HG03139 (cell line): ENCODE measurements at regions not wholly inside any gene's neighbourhood (a gene's known extent, or its start where the extent isn't known, plus 50 kb on each side); places are given as distances from the start of the nearest gene placed in this dataset.

Experiments
- ATAC-seq: cut with Tn5 transposase; IDR thresholded peaks from one replicate; pipeline ENCODE4 v1.9.1; 2021; ENCODE audit not compliant: unreplicated experiment

DNA sequence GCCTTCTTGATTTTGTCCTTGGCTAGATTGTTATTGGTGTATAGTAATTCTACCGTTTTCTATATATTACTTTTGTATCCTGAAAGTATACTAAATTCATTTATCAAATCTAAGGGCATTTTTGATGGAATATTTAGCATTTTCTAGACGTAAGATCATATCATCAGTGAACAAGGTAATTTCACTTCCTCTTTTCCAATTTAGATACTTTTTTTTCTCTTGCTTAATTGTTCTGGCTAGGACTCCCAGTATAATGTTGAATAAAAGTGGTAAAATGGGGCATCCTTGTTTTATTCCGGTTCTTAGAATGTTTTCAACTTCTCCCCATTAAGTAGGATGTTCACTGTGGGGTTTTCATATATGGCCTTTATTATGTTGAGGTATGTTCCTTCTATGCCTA, 260.7 kb downstream of the POLR1F start:
- no peak for ATAC-seq

DNA sequence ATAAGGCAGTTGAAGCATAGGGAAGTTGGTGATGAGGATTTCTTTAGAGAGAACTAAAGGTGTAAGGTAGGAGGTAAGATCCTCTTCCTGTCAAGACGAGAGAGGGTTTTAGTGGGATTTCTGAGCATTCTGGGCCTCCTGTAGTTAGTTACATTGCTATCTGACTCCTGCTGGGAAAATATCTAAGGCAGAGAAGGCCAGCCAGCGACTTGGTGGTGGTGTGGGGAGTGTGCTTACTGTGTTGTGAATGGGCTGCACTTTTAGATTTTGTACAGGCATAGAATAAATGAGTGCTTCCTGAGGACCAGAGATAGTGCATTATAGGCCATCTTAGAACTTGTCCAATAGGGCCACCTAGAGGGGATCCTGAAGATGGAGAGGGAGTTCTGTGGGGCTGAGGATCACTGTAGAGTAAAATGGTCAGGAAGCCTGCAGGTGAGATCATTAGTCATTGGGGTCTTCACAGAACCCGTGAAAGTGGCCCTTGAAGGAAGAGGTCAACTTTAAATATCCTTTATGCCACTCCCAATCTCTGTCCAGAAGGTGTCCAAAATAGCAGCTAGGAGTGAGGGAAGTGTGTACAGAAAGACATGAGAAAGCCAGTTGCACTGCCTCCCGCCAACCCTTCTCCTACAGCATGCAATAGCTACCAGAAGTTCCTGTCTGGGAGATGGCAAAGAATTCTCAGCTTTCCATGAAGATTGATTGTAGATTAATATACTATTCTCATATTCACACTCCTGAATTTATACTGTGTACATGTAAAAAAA, 266.6 kb downstream of the POLR1F start:
- ATAC-seq, result no peak

DNA sequence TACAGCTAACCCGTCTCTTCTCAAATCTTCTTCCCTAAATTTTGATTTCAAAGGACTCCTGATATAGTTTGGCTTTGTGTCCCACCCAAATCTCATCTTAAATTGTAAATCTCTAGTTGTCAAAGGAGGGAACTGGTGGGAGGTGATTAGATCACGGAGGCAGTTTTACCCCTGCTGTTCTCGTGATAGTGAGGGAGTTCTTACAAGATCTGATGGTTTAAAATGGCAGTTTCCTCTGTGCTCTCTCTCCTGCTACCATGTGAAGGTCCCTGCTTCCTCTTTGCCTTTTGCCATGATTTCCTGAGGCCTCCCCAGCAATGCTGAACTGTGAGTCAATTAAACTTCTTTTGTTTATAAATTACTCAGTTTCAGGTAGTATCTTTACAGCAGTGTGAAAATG, 269.3 kb downstream of the POLR1F start:
- no peak for ATAC-seq

DNA sequence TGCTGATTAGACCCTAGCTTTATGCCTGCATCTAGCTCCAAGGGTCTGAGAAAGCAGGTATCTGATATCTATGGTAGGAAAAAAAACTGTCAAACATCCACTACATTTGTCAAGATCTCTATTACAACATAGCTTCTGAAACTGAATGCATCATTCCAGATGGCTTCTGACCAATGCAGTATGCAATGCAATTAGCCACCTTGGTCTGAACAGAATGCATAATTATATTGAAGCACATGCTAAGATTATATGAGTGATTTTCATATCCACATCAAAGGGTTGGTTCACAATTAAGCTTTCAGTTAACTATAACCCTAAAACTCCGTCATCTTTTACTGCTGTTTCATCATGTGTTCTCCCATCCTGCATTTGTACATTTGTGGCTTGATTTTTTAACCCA, 271.4 kb downstream of the POLR1F start:
- no peak for ATAC-seq

DNA sequence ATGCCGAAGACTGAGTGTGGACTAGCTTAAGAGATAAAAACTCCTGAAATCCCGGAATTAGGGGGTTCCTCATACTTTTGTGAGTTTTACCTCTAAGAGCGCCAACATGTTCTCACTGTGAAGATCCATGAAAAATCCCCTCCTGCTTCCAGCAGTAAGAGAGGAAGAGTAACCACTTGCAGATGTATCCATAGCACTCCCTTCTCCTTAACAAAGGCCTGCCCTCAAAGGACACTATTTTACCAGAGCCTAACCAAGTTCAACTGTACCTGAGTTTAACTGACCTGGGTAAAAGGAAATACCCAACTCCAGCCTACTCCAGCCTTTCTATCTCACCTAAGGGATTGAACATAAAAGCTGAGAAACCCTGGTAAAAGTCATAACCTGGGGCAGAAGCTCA, 280.9 kb downstream of the POLR1F start:
- no peak for ATAC-seq

DNA sequence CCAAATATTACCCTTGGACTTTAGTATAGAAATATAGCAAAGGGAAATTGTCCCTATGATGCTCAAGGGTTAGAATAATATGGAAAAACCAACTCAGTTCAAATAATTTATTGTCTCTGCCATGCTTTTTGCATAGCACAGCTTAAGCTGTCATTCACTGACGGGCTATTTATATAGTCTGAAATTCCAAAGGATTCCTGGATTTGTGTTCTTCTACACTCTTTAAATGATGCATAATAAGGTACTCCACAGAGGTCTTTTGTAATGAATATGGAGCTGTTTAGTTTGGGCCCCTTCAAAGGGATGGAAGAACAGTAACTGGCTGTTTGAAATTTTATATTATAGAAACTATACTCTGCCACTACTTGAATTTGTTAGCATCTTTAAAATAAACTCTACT, 276.6 kb upstream of the FERD3L start:
- no peak for ATAC-seq

DNA sequence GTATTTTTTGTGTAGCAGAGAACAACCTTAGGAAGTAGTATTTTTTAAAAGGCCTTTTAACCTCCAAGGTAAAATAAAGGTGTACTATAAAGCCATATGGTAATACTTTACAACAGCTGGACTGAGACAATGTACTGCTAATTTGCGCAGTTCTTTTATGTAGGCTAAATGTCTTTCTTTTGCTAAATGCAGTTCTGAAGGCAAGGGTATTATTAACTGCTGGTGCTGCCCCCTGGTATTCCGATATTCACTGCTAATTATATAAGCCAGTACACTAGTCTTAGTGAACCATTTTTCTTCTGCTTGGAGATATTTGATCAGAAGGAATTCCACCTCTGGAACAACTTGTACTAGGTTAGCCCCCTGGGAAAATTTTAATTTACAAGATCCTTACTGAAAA, 272.0 kb upstream of the FERD3L start:
- no peak for ATAC-seq

DNA sequence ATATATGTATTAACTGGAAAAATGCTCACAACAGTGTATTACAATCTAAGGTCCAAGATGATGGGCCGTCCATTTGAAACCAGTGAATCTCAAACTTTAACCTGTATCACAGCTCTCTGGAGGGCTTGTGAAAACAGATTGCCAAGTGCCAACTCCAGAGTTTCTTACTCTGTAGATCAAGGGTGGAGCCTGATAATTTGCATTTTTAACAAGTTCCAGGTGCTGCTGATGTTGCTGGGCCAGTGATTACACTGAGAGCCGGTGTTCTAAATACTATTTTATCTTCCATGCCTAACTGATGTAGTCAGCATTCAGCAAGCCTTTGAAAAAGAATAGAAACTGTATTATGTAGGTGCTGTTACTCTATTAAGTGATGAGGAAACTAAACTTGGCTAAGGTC, 269.9 kb upstream of the FERD3L start:
- ATAC-seq, result no peak

DNA sequence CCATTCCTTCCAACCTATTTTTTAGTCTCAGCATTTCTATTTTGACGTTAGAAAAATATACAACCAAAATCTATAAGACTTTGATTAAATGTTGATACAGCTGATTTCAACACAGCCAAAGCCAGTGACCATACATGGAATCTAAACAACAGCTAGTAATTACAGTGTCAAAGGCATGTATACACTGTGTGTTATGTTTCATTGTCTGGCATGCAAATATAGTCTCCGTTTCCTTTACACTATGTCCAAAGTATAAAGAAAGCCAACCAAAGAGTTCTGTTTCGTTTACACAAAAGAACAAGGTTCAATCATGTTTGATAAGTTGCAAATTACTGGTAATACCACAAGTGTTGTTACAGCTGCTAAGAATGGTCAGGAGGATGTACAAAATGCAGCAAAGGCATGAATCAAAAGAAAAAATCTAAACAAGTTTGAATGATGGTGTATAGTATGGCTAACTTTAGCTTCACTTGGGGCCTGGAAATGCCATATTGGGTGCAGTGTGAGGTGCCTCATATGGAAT, 268.3 kb upstream of the FERD3L start:
- ATAC-seq, result no peak

DNA sequence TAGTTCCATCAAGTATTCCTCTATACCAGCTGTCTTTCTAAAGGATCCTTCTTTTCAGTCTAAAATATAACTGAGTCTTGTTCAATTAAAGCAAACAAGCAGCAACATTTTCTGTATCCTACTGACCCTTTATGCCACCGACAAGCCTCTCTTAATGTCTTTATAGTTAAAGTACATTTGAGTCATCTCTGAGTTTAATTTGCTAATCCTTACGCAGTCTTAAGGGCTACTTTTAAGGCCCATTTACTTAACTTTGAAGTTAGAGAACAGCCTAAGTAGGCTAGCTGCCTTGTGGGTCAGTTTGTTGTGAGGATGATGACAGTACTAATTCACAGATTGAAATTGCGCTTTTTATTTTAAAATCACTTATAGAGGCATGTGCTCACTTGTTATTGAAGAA, 265.5 kb upstream of the FERD3L start:
- ATAC-seq, result no peak

DNA sequence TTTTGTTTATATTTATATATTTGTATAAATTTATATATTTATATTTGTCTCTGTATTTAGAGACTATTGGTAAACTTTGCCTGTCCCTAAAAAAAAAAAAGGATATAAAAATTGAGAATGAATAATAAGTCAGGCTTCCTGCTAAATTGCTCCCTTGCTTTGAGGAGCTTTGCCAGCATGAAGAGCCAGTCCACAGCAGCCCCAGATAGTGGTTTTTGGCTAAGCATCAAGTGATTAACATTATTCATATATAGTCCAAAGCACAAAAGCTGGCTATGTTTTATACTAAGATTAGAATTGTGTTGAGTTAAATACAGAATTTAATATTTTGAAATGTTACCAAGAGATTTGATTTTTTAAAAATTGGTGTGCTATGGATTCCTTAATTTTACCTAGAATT, 264.9 kb upstream of the FERD3L start:
- no peak for ATAC-seq

DNA sequence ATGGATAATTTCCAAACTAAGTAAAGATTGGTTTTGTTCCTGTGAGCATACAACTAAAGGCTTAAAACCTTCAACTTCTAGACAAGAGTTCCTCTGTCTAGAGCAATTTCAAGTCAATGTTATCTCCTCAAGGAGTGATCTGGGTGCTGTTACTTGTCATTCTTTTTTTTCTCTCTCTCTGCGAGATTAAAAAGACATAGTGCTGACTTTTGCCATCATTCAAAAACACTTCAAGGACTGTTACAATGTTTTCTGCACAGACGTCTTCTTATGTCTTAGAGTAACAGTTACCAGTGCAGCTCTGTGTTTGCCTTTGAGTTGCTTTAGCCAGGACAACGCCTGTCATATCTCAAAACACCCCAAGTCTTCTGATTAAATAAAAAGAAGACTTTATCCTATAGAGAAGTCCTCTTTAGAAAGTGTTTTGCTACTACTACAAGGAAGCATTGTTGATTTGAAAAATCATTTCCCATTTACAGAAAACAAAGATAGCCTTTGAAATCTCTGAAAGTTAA, 263.5 kb upstream of the FERD3L start:
- no peak for ATAC-seq

DNA sequence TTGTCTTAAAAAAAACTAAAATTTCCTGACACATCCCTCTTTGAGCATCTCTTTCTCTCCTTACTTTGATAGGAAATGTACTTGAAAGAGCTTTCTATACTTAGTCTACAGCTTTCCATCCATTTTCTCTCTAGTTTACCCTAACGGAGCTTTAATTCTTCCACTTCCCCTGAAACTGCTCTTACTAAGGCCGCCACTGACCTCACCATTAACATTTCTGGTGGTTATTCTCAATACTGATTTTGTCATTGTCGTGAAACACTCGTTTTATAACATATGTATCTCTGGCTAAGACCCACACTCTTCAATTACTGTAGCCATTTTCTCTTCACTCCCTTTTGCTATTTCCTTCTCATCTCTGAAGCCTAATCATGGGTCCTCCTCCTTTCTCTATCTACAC, 262.0 kb upstream of the FERD3L start:
- no peak for ATAC-seq

DNA sequence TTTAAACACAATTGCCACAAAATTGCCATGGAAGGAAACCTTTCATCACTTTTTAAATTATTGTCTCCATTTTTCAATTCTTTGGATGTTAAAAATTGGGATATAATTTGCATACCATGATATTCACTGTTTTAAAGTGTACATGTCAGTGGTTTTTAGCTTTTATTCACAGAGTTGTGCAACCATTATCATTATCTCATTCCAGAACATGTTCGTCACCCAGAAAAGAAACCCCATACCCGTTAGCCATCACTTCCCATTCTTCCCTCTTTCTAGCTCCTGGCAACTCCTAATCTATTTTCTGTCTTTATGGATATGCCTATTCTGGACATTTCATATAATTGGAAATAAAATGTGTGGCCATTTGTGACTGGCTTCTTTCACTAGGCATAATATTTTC, 260.3 kb upstream of the FERD3L start:
- no peak for ATAC-seq

DNA sequence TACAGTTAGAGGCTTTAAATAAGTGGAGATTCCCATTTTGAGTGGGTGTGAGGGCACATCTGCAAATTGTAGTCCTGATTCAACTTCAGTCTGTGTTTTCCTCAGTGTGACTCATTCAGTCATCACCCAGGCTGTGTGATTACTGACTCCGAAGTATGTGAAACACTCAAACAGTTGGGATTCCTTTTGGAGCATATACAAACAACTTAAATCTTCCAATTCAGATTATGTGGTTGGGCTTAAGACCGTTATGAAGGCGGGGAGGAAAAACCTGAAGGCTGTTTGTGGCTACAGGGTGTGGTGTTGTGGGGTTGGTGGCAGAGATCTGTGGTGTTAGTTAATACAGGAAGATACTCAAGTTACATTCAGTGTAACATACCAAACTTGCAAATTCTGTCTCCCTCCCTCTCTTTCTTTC, 259.7 kb upstream of the FERD3L start:
- ATAC-seq, result no peak

DNA sequence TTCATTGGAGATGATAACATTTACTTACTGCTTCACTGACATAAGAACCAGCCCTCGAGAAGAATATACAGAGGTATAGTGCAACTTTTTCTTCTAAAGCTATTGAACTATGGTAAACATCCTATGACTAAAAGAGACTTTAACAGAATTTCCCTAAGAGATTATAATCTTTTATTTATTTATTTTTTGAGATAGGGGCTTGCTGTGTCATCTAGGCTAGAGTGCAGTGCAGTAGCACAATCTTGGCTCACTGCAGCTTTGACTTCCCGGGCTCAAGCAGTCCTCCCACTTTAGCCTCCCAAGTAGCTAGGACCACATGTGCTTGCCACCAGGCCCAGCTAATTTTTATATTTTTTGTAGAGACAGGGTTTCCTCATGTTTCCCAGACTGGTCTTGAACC, 258.5 kb upstream of the FERD3L start:
- ATAC-seq, result no peak

DNA sequence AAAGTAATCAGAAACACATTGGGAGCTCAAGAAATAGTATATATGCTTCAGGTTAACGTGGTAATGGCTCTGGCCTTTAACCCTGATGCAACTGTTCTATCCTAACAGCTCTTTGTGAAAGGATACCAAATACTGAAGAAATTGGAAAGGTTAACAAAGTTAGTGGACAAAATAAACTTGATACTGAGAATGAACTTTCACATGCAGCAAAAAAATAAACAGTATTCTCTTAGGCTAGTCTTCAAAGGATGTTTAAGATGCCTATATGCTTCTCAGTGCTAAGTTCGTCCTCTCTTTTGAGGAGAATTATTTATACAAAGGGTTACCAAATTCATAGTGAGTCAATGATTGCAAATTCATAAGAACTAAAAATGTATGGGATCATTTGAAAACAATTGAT, 256.2 kb upstream of the FERD3L start:
- ATAC-seq, result no peak

DNA sequence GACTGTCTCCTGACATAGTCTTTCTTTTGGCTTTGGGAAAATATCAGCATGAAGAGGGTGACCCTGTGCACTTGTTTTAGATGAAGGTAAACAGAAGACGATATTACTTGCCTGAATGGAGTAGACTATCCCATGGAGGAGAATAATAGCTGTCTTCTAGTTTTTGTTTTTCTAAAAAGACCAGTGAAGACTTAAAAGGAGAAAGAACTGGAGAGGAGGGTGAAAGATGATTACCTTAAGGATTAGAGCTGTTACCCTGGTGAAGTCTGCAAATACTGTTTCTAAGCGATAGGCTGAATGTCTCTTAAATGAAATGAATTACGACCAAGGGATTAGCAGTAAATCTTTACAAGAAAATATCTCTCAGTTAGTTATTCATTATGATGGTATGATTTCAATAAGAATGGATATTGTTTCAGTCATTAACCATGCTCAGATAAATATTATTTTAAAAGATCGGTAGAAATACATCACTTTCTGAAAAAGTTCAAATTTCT, 255.6 kb upstream of the FERD3L start:
- ATAC-seq, result no peak

DNA sequence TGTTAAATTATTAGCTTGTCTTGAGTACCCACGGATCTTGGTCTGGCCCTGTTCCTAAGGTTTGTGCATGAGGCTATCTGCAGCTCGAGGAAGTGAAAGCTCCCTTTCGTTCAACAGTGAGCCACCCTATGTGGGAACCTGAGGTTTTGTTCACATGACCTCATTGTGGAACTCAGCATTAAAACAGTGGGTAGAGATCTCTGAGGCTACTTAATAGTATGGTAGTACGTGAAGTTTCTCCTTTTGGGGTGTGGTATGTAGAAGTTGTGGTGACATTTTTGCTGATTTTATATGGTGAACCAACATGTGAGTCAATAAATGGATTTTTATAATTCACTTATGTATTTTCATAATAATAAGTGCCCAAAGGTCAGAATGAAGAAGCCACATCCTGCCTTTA, 252.7 kb upstream of the FERD3L start:
- peak; percentile 82 for ATAC-seq

DNA sequence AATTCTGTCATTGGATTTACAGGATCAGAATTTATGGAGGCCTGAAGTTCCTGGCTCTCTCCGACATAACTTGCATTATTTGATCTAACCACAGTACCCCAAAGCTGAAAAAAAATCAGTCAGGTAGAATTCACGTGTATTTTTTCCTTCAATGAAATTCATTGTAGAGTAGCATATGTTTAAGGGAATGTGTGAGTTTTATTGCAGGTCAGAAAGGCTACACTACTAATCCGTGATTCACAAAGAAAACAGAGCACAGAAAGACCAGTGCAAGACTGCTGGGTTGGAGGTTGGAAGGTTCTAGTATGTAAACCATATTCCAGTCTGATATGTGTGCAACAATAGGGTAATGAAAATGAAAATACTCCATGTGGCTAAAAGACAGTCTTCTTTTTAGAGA, 247.0 kb upstream of the FERD3L start:
- no peak for ATAC-seq

DNA sequence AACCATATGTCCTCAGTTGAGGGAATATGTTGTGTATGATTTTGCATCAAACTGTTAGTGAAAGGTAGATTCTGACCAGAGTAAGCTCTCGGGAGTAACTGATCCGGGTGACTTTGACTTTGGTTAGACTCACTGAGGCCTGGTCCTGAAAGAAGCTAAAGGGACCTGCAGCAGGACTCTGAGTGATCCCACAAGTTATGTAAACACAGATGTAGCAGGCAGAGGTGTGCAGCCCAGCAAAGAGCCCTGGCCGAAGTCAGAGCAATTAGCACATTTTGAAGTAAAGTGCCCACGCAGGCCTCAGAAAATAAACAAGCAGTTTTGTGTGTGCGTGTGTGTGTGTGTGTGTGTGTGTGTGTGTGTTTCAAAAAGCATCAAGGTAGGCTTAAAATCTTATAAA, 245.6 kb upstream of the FERD3L start:
- no peak for ATAC-seq

DNA sequence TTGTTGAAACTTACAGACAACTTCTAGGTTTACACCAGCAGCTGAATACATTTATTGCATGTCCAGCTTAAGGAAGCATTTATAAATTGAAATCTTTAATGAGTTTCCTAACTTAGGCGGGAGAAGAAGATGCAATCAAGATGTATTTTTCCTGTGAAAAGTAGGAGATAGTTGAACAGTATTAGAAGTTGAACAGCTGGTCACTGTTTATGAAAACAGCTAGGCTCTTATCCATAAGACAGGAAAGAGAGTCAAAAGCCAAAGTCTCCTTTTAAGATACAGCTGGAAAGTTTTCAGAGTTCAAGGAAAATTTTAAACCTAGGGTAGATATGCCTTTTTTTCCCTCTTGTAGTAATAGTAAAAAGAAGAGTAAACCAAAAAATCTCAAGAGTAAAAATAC, 236.1 kb upstream of the FERD3L start:
- ATAC-seq, result no peak

DNA sequence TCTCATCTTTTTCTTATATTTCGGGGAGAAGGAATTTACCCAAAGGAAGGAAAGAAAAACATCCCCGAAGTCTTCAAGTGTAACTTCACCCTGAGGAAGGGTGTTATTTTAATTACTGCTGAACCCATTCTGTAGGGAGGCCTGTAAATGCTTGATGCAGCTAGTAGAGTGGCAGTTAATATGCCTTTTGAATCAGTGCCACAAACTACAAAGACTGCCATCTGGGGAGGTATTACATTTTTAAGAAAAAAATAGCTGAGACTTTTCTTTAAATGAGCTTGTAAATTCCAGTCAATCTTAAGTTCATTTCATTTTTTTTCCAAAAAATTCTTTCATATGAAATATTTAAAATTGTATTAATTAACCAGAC, 233.1 kb upstream of the FERD3L start:
- no peak for ATAC-seq
